Transverse colon (tissue), 4 donors: ENCODE measurements at regions not wholly inside any gene's neighbourhood (a gene's known extent, or its start where the extent isn't known, plus 50 kb on each side); places are given as distances from the start of the nearest gene placed in this dataset.

Source experiments
- DNase-seq: peaks from one replicate; pipeline ENCODE4 v3.0.0-alpha.2; 2019
- H3K27ac ChIP-seq, 4 donors: fragments of 200-600 bp; sonication (generic); 2 replicates each; pipeline ENCODE4 v1.5.1; 2016 to 2018; ENCODE audit warnings: inconsistent platforms in 4 of 4
- H3K27me3 ChIP-seq: fragments of 200-600 bp; sonication (generic); 2 replicates; pipeline ENCODE4 v1.5.1; 2017; ENCODE audit warnings: inconsistent platforms
- H3K36me3 ChIP-seq, 4 donors: fragments of 200-600 bp; sonication (generic); 2 replicates each; pipeline ENCODE4 v1.5.1; 2017 to 2019; ENCODE audit warnings: inconsistent platforms in 4 of 4
- H3K4me1 ChIP-seq, 4 donors: fragments of 200-600 bp; sonication (generic); 2 replicates each; pipeline ENCODE4 v1.5.1; 2017 to 2020; ENCODE audit warnings: inconsistent platforms in 4 of 4
- H3K4me3 ChIP-seq, 4 donors: fragments of 200-600 bp; sonication (generic); 1 replicate in 1 of 4; 2 replicates in 3 of 4; pipeline versions ENCODE4 v1.5.1 to v1.6.1; 2017 to 2019; ENCODE audit warnings: inconsistent platforms in 4 of 4
- H3K9me3 ChIP-seq, 2 donors: fragments of 200-600 bp; sonication (generic); 2 replicates each; pipeline ENCODE4 v1.5.1; 2017 to 2019; ENCODE audit warnings: inconsistent platforms in 2 of 2
- CTCF ChIP-seq, 5 experiments: fragments of 200-600 bp in 3 of 5; fragments of 450-650 bp in 2 of 5; sonication (generic) in 3 of 5; IDR thresholded peaks; 1 replicate in 2 of 5; 2 replicates in 3 of 5; pipeline ENCODE4 v1.5.1; 2016 to 2017; ENCODE audit warnings: antibody characterized with exemption in 5 of 5, inconsistent platforms in 3 of 5, mild to moderate bottlenecking in 2 of 5, moderate library complexity in 1 of 5
- EP300 ChIP-seq: sonication (generic); formaldehyde crosslinking; IDR thresholded peaks from one replicate; pipeline ENCODE4 v1.6.1; 2017; ENCODE audit warnings: antibody characterized with exemption, low read depth
- POLR2A ChIP-seq: fragments of 450-650 bp; IDR thresholded peaks from one replicate; pipeline ENCODE4 v1.6.1; 2016; ENCODE audit warnings: antibody characterized with exemption, mild to moderate bottlenecking, moderate library complexity
- POLR2AphosphoS5 ChIP-seq, 3 donors: sonication (generic); formaldehyde crosslinking; IDR thresholded peaks; one replicate each; pipeline ENCODE4 v1.6.1; 2016; ENCODE audit warnings: antibody characterized with exemption in 3 of 3
- WGBS, 2 donors: methylation state at CpG; one replicate each; pipeline ENCODE4 v1.1.5; 2018; ENCODE audit warnings: low coverage in 1 of 2; 5-methylcytosine and 5-hydroxymethylcytosine counted together
- in situ Hi-C, 4 donors: fragments of 200-750 bp; cut with MboI; loops; one replicate each; pipeline versions ENCODE4 v1.15.0 to v1.15.1; 2017; ENCODE audit warnings: low sequenced_read_pairs in 3 of 4, low pct_ligation_motif_present in 1 of 4, low pct_unique_long_range_greater_than_20kb in 1 of 4
- intact Hi-C: fragments of 100-400 bp; cut with DNase I; formaldehyde crosslinking; loops from one replicate; pipeline ENCODE4 v1.15.1; 2023; ENCODE audit warnings: low total_unique reads

- Histone ChIP-seq H3K4me1 (no peaks in the 10 kb centered on the region), H3K4me3 (no peak overlapping the region), H3K27ac (no peak overlapping the region), H3K36me3 (no peaks in the 10 kb centered on the region), H3K9me3 (no peaks in the 10 kb centered on the region), H3K27me3 (no peaks in the 10 kb centered on the region)
- no peak for DNase-seq
- TF ChIP-seq POLR2A: no peak
- WGBS, 2 donors: 76 to 86% methylated on average over 6 to 8 of the region's 8 CpGs
- in situ Hi-C loops: no loop called here
- intact Hi-C loops: no loop called here
Observed at GRCh38 chr1:17877316-17877715, 122.2 kb downstream of the ACTL8 start.

DNA sequence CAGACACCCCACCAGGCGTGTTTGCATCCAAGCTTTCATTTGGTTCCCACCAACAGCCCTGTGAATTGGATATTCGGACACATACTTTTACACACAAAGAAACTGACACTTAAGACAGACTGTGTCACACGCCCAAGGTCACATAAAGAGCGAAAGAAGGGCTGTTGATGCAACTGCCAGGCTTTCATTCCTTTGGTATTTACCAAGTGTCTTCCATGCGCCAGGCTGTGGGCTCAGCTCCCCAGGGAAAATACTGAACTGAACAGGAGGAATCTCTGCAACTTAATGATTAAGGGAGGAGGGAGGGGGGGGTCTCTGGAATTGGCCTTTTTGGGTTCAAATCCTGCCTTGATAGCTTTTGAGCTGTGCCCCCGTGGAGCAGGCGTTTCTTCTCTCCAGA is 122.8 kb downstream of the ACTL8 start:
- DNase-seq: no peak
- intact Hi-C loops (no loop called here), in situ Hi-C loops (no loop called here)
- no peaks in the 10 kb centered on the region for H3K9me3 ChIP-seq
- WGBS, 2 donors: 73 to 77% methylated on average over 4 to 7 of the region's 7 CpGs
- H3K27ac ChIP-seq: no peak overlapping the region
- H3K4me3 ChIP-seq: no peak overlapping the region
- H3K36me3 ChIP-seq: no peaks in the 10 kb centered on the region
- no peaks in the 10 kb centered on the region for H3K27me3 ChIP-seq
- no peaks in the 10 kb centered on the region for H3K4me1 ChIP-seq
- TF ChIP-seq POLR2AphosphoS5 (IDR thresholded peaks at IDR 0.05): no peak
- TF ChIP-seq POLR2A: no peak
- TF ChIP-seq EP300: no peak
- no peak for TF ChIP-seq CTCF (IDR thresholded peaks at IDR 0.05)

GRCh38 chr1:17878837-17879236 is 123.7 kb downstream of the ACTL8 start:
- no peaks in the 10 kb centered on the region for H3K4me1 ChIP-seq
- intact Hi-C loops (no loop called here), in situ Hi-C loops (no loop called here)
- DNase-seq: no peak
- no peaks in the 10 kb centered on the region for H3K9me3 ChIP-seq
- no peaks in the 10 kb centered on the region for H3K36me3 ChIP-seq
- no peaks in the 10 kb centered on the region for H3K27me3 ChIP-seq
- 40% methylated on average over 3 of the region's 3 CpGs; no CpG with 5 or more reads in 1 of the 2 donors for WGBS, 2 donors
- no peak overlapping the region for H3K4me3 ChIP-seq
- no peak overlapping the region for H3K27ac ChIP-seq
- TF ChIP-seq CTCF (IDR thresholded peaks at IDR 0.05): no peak
- no peak for TF ChIP-seq EP300
- TF ChIP-seq POLR2A: no peak
- TF ChIP-seq POLR2AphosphoS5 (IDR thresholded peaks at IDR 0.05): no peak

DNA sequence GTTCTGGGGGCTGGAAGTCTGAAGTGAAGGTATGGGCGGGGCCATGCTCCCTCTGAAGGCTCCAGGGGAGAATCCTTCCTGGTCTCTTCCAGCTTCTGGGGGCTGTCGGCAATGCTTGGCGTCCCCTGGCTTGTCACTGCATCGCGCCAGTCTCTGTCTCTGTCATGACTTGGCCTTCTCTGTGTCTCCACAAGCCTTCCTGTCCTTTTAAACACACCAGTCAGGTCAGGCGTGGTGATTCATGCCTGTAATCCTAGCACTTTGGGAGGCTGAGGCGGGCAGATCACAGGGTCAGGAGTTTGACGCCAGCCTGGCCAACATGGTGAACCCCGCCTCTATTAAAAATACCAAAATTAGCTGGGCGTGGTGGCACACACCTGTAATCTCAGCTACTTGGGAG is 125.3 kb downstream of the ACTL8 start:
- in situ Hi-C loops: no loop called here
- no peaks in the 10 kb centered on the region for H3K36me3 ChIP-seq
- H3K27ac ChIP-seq: no peak overlapping the region
- intact Hi-C loops: no loop called here
- no peaks in the 10 kb centered on the region for H3K4me1 ChIP-seq
- H3K4me3 ChIP-seq: no peak overlapping the region
- no peaks in the 10 kb centered on the region for H3K27me3 ChIP-seq
- no peaks in the 10 kb centered on the region for H3K9me3 ChIP-seq
- TF ChIP-seq POLR2AphosphoS5 (IDR thresholded peaks at IDR 0.05) (no peak), CTCF (IDR thresholded peaks at IDR 0.05) (no peak), EP300 (no peak), POLR2A (no peak)
- 78% methylated on average over 10 of the region's 10 CpGs; no CpG with 5 or more reads in 1 of the 2 donors for WGBS, 2 donors
- DNase-seq: no peak

GRCh38 chr1:17881761-17882160 is 126.6 kb downstream of the ACTL8 start:
- TF ChIP-seq CTCF (IDR thresholded peaks at IDR 0.05) (no peak), EP300 (no peak), POLR2AphosphoS5 (IDR thresholded peaks at IDR 0.05) (no peak)
- H3K4me3 ChIP-seq: no peak overlapping the region
- H3K9me3 ChIP-seq: no peaks in the 10 kb centered on the region
- no peaks in the 10 kb centered on the region for H3K4me1 ChIP-seq
- in situ Hi-C loops (no loop called here), intact Hi-C loops (no loop called here)
- peaks cover 3% of the 10 kb centered on the region for H3K27me3 ChIP-seq
- WGBS, 2 donors: 27 to 50% methylated on average over 1 to 8 of the region's 8 CpGs
- H3K27ac ChIP-seq: no peak overlapping the region
- no peak for DNase-seq
- no peaks in the 10 kb centered on the region for H3K36me3 ChIP-seq
